Astrocyte (in vitro differentiated cells and primary cell): ENCODE measurements at regions not wholly inside any gene's neighbourhood (a gene's known extent, or its start where the extent isn't known, plus 50 kb on each side); places are given as distances from the start of the nearest gene placed in this dataset.

Experiments
- EZH2 ChIP-seq: IDR thresholded peaks from 2 replicates; pipeline ENCODE4 v1.6.1; 2012; ENCODE audit warnings: mild to moderate bottlenecking, low read length, inconsistent platforms; ENCODE audit not compliant: insufficient read depth
- TF ChIP-seq, protein P1 (sequence below): IDR thresholded peaks from 2 replicates; pipeline ENCODE4 v1.5.1; 2011; ENCODE audit warnings: low read depth, mild to moderate bottlenecking, inconsistent platforms, low read length, moderate library complexity; ENCODE audit not compliant: insufficient read depth

DNA sequence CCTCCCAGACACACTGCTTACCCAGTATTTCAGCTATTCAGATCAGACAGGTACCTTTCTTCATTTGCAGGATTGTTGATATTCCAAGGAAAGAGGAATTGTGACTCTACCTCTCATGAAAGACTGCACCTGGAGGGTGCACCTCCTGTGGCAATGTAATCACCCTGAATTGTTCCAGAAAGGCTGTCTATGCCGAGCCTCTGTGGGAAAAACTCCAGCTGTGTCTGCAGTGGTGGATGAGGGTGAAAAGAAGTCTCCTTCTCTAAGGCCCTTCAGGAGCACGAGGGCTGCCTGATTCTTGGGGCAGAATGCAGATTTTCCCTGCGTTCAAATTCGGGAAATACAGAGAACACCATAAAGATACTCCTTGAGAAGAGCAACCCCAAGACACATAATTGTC, 108.2 kb upstream of the ADAMTS3 start:
- TF ChIP-seq, protein P1, sequence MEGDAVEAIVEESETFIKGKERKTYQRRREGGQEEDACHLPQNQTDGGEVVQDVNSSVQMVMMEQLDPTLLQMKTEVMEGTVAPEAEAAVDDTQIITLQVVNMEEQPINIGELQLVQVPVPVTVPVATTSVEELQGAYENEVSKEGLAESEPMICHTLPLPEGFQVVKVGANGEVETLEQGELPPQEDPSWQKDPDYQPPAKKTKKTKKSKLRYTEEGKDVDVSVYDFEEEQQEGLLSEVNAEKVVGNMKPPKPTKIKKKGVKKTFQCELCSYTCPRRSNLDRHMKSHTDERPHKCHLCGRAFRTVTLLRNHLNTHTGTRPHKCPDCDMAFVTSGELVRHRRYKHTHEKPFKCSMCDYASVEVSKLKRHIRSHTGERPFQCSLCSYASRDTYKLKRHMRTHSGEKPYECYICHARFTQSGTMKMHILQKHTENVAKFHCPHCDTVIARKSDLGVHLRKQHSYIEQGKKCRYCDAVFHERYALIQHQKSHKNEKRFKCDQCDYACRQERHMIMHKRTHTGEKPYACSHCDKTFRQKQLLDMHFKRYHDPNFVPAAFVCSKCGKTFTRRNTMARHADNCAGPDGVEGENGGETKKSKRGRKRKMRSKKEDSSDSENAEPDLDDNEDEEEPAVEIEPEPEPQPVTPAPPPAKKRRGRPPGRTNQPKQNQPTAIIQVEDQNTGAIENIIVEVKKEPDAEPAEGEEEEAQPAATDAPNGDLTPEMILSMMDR = no peak
- TF ChIP-seq EZH2 = no peak
